Activated naive CD8-positive, alpha-beta T cell treated with anti-CD3 and anti-CD28 coated beads for 36 hours (primary cell): ENCODE measurements at regions not wholly inside any gene's neighbourhood (a gene's known extent, or its start where the extent isn't known, plus 50 kb on each side); places are given as distances from the start of the nearest gene placed in this dataset.
"Not testable (repeated sequence)": the region's sequence is repeated elsewhere in the genome, so short reads cannot be mapped to it uniquely, and the experiment has no call there.

Source experiments
- DNase-seq: peaks from one replicate; pipeline ENCODE4 v3.0.0; 2021
- H3K27ac Mint-ChIP-seq: one replicate; pipeline ENCODE4 v1.8.0; 2022; ENCODE audit warnings: mild to moderate bottlenecking, moderate library complexity, mixed read lengths
- H3K27me3 Mint-ChIP-seq: one replicate; pipeline ENCODE4 v1.8.0; 2022; ENCODE audit warnings: mild to moderate bottlenecking, mixed read lengths
- H3K36me3 Mint-ChIP-seq: one replicate; pipeline ENCODE4 v1.8.0; 2021; ENCODE audit warnings: mild to moderate bottlenecking, mixed read lengths
- H3K4me1 Mint-ChIP-seq: one replicate; pipeline ENCODE4 v1.8.0; 2021; ENCODE audit warnings: mixed read lengths
- H3K4me3 Mint-ChIP-seq: one replicate; pipeline ENCODE4 v1.8.0; 2022; ENCODE audit warnings: mild to moderate bottlenecking, moderate library complexity, mixed read lengths
- H3K9me3 Mint-ChIP-seq: one replicate; pipeline ENCODE4 v1.8.0; 2022; ENCODE audit warnings: mixed read lengths

DNA sequence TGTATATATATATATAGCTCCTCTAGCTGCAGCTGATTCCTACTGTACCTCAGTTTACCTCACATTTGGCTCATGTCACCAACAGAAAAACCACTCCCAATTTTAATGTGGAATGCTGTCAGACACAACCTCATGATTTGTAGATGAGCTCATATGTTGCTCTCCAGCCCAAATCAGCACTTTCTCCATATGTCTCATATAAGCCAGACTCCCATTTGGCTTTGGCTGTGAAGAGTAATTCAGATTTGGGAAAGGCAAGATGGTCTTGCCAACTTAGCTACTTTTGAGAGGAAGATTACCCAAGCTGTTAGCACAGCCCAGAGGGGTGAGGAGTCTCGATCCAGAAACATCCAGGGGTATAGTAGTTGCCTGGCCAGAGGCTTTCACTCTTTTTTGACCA is 342.2 kb upstream of the NT5E start:
- Mint-ChIP-seq H3K9me3 (peaks cover 2% of the 10 kb centered on the region), H3K27me3 (peaks cover 4% of the 10 kb centered on the region)

GRCh38 chr6:85096976-85097375 is 332.6 kb upstream of the TBX18 start:
- Mint-ChIP-seq H3K4me1 (no peaks in the 10 kb centered on the region), H3K36me3 (no peaks in the 10 kb centered on the region)

More for the DNA sequence above, 342.2 kb upstream of the NT5E start:
- Mint-ChIP-seq H3K4me1 (no peaks in the 10 kb centered on the region), H3K27ac (no peak overlapping the region), H3K36me3 (no peaks in the 10 kb centered on the region), H3K4me3 (no peak overlapping the region)
- no peak for DNase-seq

DNA sequence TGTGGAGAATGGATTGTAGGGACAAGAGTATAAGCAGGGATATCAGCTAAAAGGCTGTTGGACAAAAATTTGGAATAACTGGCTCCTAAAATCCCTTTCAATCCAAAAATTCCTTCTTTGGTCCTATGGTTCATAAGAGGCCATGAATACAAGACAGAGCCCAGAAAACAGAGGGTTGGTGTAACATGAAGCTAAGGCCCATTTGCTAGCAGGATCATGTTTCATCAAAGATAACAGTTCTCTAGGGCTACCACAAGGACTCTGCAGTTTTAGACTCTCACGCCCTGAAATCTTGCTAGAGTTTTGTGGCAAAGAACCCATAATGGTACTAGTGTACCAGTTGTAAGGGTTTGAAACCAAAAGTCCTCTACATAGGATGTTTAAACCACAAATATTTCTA is 327.8 kb upstream of the TBX18 start:
- H3K27me3 Mint-ChIP-seq = no peaks in the 10 kb centered on the region
- H3K4me1 Mint-ChIP-seq = no peaks in the 10 kb centered on the region
- H3K9me3 Mint-ChIP-seq = no peaks in the 10 kb centered on the region

More at GRCh38 chr6:85096976-85097375, 332.6 kb upstream of the TBX18 start:
- no peaks in the 10 kb centered on the region for H3K27me3 Mint-ChIP-seq
- no peak overlapping the region for H3K4me3 Mint-ChIP-seq
- H3K9me3 Mint-ChIP-seq = peaks cover 10% of the 10 kb centered on the region
- no peak for DNase-seq
- H3K27ac Mint-ChIP-seq = no peak overlapping the region

GRCh38 chr6:85089255-85089654 is 324.9 kb upstream of the TBX18 start:
- no peaks in the 10 kb centered on the region for H3K36me3 Mint-ChIP-seq
- H3K4me1 Mint-ChIP-seq = no peaks in the 10 kb centered on the region
- peaks cover 6% of the 10 kb centered on the region for H3K9me3 Mint-ChIP-seq
- H3K4me3 Mint-ChIP-seq = no peak overlapping the region
- H3K27me3 Mint-ChIP-seq = no peaks in the 10 kb centered on the region
- no peak overlapping the region for H3K27ac Mint-ChIP-seq
- DNase-seq = no peak

More for the DNA sequence above, 327.8 kb upstream of the TBX18 start:
- no peak for DNase-seq
- H3K36me3 Mint-ChIP-seq = no peaks in the 10 kb centered on the region
- no peak overlapping the region for H3K27ac Mint-ChIP-seq
- no peak overlapping the region for H3K4me3 Mint-ChIP-seq

- Mint-ChIP-seq H3K36me3 (no peaks in the 10 kb centered on the region), H3K4me3 (no peak overlapping the region), H3K9me3 (peaks cover 7% of the 10 kb centered on the region), H3K27me3 (no peaks in the 10 kb centered on the region), H3K4me1 (no peaks in the 10 kb centered on the region), H3K27ac (no peak overlapping the region)
- no peak for DNase-seq
These were observed 321.5 kb upstream of the TBX18 start for GRCh38 chr6:85085875-85086274.

DNA sequence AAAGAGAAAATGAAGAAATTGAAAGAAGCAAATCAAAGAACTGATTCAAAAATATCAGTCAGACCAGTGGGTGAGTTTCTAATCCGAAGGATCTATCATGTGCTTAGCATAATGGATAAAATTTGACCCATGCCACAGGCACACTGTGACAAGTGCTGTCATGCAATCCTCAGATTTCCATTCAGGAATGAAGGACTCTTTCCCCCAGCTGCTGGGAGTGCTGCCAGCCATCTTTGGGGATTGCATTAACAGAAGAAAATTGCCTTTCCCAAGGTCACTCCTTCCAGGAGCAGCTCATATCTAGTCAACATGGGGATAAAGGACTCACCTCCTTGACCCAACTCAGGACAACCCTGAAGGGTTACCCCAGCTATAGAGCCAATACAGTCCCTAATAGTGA is 316.7 kb upstream of the TBX18 start:
- H3K4me3 Mint-ChIP-seq = no peak overlapping the region
- no peaks in the 10 kb centered on the region for H3K36me3 Mint-ChIP-seq
- H3K9me3 Mint-ChIP-seq = peaks cover 7% of the 10 kb centered on the region
- no peak overlapping the region for H3K27ac Mint-ChIP-seq
- H3K4me1 Mint-ChIP-seq = no peaks in the 10 kb centered on the region
- no peaks in the 10 kb centered on the region for H3K27me3 Mint-ChIP-seq
- no peak for DNase-seq

- Mint-ChIP-seq H3K9me3 (peaks cover 1% of the 10 kb centered on the region), H3K4me3 (no peak overlapping the region), H3K4me1 (no peaks in the 10 kb centered on the region), H3K36me3 (no peaks in the 10 kb centered on the region), H3K27ac (no peak overlapping the region), H3K27me3 (no peaks in the 10 kb centered on the region)
- no peak for DNase-seq
These were observed 315.4 kb upstream of the TBX18 start for GRCh38 chr6:85079761-85080160.

DNA sequence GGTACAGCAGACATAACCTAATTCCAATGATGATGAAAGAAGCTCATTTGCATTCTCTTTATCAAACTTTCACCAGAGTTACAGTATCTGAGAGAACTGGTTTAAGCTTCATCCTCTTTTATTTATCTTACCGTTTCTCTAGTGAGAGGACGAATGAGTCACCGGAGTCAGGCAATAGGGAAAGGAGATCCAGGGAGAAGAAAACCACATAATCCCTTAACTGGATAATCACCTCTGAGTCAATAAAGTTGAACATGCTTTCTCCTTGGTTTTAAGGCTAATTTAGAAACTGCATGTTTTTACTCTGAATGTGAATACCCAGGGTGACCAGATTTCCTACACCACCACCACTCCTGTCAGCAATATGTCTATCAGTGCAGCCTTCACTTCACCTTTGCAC is 313.7 kb upstream of the TBX18 start:
- no peak overlapping the region for H3K27ac Mint-ChIP-seq
- no peaks in the 10 kb centered on the region for H3K4me1 Mint-ChIP-seq
- H3K36me3 Mint-ChIP-seq = no peaks in the 10 kb centered on the region
- no peak for DNase-seq
- peaks cover 1% of the 10 kb centered on the region for H3K9me3 Mint-ChIP-seq
- H3K4me3 Mint-ChIP-seq = no peak overlapping the region
- no peaks in the 10 kb centered on the region for H3K27me3 Mint-ChIP-seq

DNA sequence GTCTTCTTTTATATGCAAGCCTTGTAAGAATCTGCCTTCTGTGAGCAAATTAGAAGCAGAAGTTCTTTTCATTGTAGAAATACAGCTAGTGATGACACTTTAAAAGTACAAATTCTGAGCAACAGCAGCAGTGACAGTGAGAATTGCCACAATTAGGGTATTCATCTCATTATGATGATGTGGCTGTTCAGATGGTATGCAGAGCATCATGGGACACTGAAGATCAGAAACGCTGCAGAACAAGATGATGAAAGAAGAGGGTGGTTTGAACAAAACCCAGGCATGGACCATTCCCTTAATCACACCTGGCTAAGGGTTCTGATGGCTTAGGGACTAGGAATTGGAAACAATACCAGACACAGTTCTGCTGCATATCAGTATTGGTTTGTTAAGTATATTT is 312.7 kb upstream of the TBX18 start:
- DNase-seq = no peak
- no peaks in the 10 kb centered on the region for H3K36me3 Mint-ChIP-seq
- no peaks in the 10 kb centered on the region for H3K4me1 Mint-ChIP-seq
- H3K27ac Mint-ChIP-seq = no peak overlapping the region
- no peaks in the 10 kb centered on the region for H3K27me3 Mint-ChIP-seq
- no peak overlapping the region for H3K4me3 Mint-ChIP-seq
- no peaks in the 10 kb centered on the region for H3K9me3 Mint-ChIP-seq

DNA sequence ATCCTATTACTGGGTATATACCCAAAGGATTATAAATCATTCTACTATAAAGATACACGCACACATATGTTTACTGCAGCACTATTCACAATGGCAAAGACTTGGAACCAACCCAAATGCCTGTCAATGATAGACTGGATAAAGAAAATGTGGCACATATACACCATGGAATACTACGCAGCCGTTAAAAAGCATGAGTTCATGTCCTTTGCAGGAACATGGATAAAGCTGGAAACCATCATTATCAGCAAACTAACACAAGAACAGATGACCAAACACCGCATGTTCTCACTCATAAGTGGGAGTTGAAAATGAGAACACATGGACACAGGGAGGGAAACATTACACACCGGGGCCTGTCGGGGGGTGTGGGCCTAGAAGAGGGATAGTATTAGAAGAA is 307.4 kb upstream of the TBX18 start:
- not testable (repeated sequence) for DNase-seq, H3K4me3 Mint-ChIP-seq, H3K9me3 Mint-ChIP-seq, H3K4me1 Mint-ChIP-seq, H3K27ac Mint-ChIP-seq, H3K27me3 Mint-ChIP-seq, H3K36me3 Mint-ChIP-seq

DNA sequence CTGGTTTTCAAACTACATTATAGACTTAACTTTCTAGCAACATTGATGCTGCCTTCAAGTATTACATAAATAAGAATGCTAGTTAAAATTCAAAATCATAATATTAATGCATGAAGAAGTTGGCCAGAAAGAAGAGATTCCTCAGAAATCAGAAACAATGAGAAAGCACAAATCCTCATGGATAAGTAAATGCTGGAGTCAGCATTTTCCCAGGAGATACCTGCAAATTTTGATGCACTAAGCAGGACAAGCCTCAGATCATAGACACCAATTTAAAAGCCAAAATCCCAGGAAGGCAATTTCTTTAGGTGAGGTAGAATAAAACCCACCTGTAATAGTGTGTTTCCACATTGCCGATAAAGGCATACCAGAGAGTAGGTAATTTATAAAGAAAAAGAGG is 305.2 kb upstream of the TBX18 start:
- Mint-ChIP-seq H3K27ac (no peak overlapping the region), H3K9me3 (no peaks in the 10 kb centered on the region), H3K4me1 (no peaks in the 10 kb centered on the region), H3K4me3 (no peak overlapping the region), H3K36me3 (no peaks in the 10 kb centered on the region), H3K27me3 (peaks cover 8% of the 10 kb centered on the region)
- no peak for DNase-seq

DNA sequence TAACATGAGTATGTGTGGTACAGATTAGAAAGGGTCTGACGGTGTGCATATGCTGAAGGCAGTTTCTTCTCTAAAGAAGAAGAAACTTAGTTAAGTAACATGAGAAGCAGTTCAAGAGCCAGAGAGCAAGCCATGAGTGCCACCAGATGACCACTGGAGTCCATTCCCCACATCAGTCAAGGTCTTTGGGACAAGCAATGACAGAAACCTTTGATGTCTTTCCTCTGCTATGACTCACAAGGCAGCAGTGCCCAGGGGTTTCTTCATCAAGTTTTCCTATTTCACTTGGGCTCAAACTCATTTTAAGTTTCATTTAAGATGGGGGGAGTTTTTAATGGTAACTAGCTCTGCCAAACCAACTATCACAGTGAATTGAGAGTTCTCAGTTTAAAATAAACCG is 303.8 kb upstream of the TBX18 start:
- Mint-ChIP-seq H3K4me3 (no peak overlapping the region), H3K9me3 (no peaks in the 10 kb centered on the region), H3K36me3 (no peaks in the 10 kb centered on the region), H3K4me1 (no peaks in the 10 kb centered on the region), H3K27me3 (peaks cover 8% of the 10 kb centered on the region), H3K27ac (no peak overlapping the region)
- no peak for DNase-seq

GRCh38 chr6:85066266-85066665 is 301.9 kb upstream of the TBX18 start:
- H3K27ac Mint-ChIP-seq = no peak overlapping the region
- H3K27me3 Mint-ChIP-seq = peaks cover 13% of the 10 kb centered on the region
- no peak for DNase-seq
- no peaks in the 10 kb centered on the region for H3K36me3 Mint-ChIP-seq
- H3K4me3 Mint-ChIP-seq = no peak overlapping the region
- H3K9me3 Mint-ChIP-seq = no peaks in the 10 kb centered on the region
- no peaks in the 10 kb centered on the region for H3K4me1 Mint-ChIP-seq

DNA sequence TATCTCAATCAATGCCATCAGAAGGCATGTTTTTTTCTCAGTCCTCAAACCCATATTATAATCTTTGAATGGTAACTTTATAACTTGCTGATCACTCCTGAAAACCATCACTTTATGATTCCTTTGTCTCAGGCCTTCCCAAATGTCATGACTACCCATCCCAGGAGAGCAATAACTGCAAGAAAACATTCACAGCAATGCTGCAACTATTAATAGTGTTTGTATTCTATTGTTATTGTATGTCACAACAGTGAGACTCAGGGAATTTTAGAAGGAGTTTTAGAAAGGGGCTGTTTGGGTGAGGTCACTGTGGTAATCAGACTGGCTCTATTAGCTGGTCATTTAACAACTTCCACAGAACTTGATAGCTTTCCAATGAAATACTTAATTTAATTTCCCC is 301.4 kb upstream of the TBX18 start:
- H3K4me3 Mint-ChIP-seq = no peak overlapping the region
- H3K9me3 Mint-ChIP-seq = no peaks in the 10 kb centered on the region
- H3K36me3 Mint-ChIP-seq = no peaks in the 10 kb centered on the region
- no peak overlapping the region for H3K27ac Mint-ChIP-seq
- no peak for DNase-seq
- no peaks in the 10 kb centered on the region for H3K4me1 Mint-ChIP-seq
- H3K27me3 Mint-ChIP-seq = peaks cover 13% of the 10 kb centered on the region

DNA sequence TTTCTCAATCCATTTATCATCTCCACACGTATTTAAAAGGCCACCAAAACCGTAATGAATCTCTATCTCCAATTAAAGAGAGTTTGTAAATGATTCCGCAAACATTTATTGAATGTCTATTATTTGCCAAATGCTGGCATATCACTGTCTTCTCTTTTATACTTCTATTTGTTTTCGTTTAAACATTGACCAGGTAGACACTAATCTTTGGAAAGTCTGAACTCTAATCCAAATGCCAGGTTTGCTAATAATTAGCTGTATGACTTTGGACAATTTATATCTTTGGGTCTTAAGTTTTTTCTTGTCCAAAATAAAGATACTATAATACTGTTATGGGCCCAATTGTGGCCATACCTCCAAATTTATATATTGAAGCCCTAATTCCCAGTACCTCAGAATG is 299.2 kb upstream of the TBX18 start:
- no peaks in the 10 kb centered on the region for H3K4me1 Mint-ChIP-seq

GRCh38 chr6:85062884-85063283 is 298.5 kb upstream of the TBX18 start:
- Mint-ChIP-seq H3K4me1 (no peaks in the 10 kb centered on the region), H3K27ac (no peak overlapping the region), H3K27me3 (peaks cover 9% of the 10 kb centered on the region), H3K4me3 (no peak overlapping the region), H3K9me3 (no peaks in the 10 kb centered on the region), H3K36me3 (no peaks in the 10 kb centered on the region)
- DNase-seq = no peak

More for the DNA sequence above, 299.2 kb upstream of the TBX18 start:
- no peak for DNase-seq
- Mint-ChIP-seq H3K4me3 (no peak overlapping the region), H3K27me3 (peaks cover 9% of the 10 kb centered on the region), H3K36me3 (no peaks in the 10 kb centered on the region), H3K27ac (no peak overlapping the region), H3K9me3 (no peaks in the 10 kb centered on the region)

DNA sequence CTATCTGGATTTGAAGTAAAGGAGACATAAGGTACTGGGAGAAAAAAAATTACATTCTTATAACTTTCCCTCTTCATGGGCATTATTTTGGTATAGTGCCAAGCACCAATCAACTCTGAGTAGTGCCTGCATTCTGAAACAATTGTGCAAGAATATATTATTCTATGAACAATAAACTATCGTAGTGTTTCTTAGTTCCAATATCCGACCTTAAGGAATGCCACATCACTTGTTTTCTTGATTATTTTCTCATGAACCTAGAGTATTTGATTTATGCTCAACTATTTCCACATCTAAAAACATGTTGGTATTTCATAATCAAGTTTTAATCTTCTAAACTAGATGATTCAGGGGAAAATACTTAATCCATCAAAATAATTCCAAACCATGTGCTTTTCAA is 294.4 kb upstream of the TBX18 start:
- H3K4me3 Mint-ChIP-seq = no peak overlapping the region
- no peaks in the 10 kb centered on the region for H3K9me3 Mint-ChIP-seq
- no peak for DNase-seq
- no peaks in the 10 kb centered on the region for H3K4me1 Mint-ChIP-seq
- no peak overlapping the region for H3K27ac Mint-ChIP-seq
- no peaks in the 10 kb centered on the region for H3K36me3 Mint-ChIP-seq
- peaks cover 9% of the 10 kb centered on the region for H3K27me3 Mint-ChIP-seq
